SK-N-SH treated with all-trans-retinoic acid at 6 μM for 48 hours (cell line): ENCODE measurements at regions not wholly inside any gene's neighbourhood (a gene's known extent, or its start where the extent isn't known, plus 50 kb on each side); places are given as distances from the start of the nearest gene placed in this dataset.

Source experiments
- PPARA ChIP-seq: fragments of 250-450 bp; sonication (Bioruptor Pico); IDR thresholded peaks from 2 replicates; pipeline ENCODE4 v1.5.0; 2020; ENCODE audit warnings: mild to moderate bottlenecking, borderline replicate concordance
- TF ChIP-seq, protein P1 (sequence below): fragments of 250-450 bp; sonication (Bioruptor Pico); IDR thresholded peaks from 2 replicates; pipeline ENCODE4 v1.8.0; 2020; ENCODE audit warnings: mild to moderate bottlenecking, moderate library complexity, borderline replicate concordance

DNA sequence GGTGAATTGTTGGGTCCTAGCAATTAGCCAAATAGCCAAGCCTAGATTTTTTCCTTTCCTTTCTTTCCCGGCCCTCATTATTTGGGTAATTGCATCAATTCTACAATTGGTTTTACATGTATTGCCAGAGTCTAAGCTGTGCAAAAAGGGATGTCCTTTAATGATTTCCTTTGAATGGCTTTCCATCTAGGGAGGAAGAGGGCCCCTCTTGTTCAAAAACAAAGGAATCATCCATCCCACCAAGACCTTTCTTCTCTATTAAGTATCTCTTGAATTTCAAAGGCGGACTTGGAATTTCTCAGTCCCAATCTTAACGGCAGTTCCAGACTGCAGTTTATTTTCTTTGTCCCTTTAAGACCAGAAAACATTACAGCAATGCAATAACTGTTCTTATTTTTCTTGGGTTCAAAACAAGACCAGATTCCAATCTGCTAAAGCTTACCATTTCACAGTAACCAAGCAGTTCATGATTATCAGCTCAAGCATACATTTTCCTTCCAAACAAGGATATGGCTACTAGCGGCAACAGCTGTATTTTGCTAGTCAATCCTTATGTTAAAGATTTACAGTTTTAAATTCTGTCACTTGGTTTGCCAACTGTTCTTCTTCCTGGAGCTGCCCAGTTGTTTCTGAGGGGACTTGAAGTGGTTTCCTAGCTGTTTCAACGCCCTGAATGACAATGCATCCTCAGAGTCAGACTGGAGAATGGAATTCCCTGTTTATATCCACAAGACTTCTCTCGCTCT, 91.4 kb upstream of the LRIG1 start:
- TF ChIP-seq PPARA: no peak
- TF ChIP-seq, protein P1, sequence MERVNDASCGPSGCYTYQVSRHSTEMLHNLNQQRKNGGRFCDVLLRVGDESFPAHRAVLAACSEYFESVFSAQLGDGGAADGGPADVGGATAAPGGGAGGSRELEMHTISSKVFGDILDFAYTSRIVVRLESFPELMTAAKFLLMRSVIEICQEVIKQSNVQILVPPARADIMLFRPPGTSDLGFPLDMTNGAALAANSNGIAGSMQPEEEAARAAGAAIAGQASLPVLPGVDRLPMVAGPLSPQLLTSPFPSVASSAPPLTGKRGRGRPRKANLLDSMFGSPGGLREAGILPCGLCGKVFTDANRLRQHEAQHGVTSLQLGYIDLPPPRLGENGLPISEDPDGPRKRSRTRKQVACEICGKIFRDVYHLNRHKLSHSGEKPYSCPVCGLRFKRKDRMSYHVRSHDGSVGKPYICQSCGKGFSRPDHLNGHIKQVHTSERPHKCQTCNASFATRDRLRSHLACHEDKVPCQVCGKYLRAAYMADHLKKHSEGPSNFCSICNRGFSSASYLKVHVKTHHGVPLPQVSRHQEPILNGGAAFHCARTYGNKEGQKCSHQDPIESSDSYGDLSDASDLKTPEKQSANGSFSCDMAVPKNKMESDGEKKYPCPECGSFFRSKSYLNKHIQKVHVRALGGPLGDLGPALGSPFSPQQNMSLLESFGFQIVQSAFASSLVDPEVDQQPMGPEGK (CRISPR knock-in tag): no peak
